NCI-H526 (cell line): ENCODE measurements at regions not wholly inside any gene's neighbourhood (a gene's known extent, or its start where the extent isn't known, plus 50 kb on each side); places are given as distances from the start of the nearest gene placed in this dataset.
"Not testable (repeated sequence)": the region's sequence is repeated elsewhere in the genome, so short reads cannot be mapped to it uniquely, and the experiment has no call there.

Experiments
- DNase-seq, 2 experiments: peaks; one replicate each; lab custom pipeline; 2025; lab: John Stamatoyannopoulos, UW

DNA sequence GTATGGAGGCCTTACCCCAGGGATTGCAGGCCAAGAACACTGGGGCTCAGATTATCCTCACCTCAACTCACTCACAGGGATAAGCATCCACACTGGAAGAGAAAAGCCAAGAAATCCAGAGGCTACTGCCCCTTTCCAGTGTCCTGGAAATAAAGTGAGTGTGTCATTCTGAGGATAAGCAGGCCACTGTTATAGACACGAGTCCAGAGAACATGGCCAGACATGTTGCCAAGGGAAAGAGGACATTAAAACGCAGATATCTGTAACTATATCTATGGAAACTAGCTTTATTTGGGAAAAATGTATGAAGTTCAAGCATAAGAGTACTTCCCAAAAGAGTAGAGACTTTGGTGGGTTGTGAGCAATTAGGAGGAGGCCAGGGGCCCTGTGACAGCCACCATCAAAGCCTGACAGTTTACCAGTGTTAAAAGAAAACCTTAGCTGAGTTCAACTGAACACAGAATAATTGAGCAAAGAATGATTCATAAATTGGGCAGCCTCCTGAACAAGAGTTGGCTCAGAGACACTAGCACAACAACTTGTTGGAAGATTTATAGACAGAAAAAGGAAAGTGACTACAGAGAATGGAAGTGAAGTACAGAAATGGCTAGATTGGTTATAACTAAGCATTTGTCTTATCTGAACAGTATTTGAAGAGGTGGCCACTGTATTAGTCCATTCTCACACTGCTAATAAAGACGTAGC is 1222.2 kb downstream of the STIM2 start:
- no peak for DNase-seq

DNA sequence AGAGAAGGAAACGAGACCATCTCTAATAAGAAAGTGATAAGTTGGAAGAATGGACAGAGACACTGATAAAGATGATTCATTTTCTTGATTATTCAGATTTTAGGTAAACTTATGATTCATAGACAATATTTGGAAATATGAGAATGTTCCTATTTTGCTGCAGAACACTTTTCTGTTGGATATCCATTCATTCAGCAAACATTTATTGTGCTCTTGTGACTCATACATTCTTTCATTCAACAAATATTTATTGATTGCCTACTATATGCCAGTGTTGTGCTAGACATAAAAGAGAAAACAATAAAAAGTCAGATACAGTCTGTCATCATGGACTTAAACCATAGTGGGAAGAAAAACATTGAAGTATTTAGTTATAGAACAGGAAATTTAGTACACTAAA is 1232.0 kb downstream of the STIM2 start:
- DNase-seq: no peak

GRCh38 chr4:28093071-28093470 is 1232.4 kb downstream of the STIM2 start:
- no peak for DNase-seq

DNA sequence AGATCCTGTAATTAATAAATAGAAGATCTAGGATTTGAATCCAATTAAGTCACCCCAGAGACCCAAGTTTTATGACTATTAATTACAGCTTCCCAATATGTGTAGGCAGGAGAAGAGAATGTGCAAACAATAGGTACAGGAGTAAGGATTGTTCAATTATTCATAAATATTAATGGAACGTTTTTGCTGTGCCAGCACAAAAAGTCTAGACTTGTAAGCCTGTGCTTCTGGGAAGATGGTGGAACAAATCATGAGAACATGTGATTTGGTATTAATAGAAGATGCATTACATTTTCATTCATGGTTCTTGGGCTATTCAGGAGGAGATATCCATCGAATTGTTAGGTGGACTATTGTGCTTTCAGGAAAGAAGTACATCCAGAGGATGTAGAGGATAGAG is 1240.9 kb downstream of the STIM2 start:
- DNase-seq: no peak

GRCh38 chr4:28105271-28105859 is 1244.7 kb downstream of the STIM2 start:
- DNase-seq: no peak

- no peak for DNase-seq
Observed at GRCh38 chr4:28106155-28106554, 1245.5 kb downstream of the STIM2 start.

DNA sequence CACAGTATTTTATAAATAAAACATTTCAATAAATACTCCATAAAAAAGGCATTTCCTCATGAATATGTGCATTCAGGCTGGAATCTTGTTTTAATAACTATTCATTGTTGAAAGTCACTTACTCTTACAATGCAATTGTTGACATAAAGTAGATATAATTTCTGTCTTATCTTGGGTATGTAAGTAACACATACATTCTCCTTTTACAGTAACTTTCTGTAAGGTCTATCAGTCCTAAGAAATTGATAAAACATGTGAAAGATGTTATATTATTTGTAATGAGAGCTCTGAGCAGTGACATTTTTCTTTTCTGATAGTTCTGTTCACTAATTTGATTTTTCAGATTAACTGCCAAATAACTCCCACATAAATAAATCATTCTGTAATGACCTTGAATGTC is 1249.2 kb downstream of the STIM2 start:
- DNase-seq: no peak

DNA sequence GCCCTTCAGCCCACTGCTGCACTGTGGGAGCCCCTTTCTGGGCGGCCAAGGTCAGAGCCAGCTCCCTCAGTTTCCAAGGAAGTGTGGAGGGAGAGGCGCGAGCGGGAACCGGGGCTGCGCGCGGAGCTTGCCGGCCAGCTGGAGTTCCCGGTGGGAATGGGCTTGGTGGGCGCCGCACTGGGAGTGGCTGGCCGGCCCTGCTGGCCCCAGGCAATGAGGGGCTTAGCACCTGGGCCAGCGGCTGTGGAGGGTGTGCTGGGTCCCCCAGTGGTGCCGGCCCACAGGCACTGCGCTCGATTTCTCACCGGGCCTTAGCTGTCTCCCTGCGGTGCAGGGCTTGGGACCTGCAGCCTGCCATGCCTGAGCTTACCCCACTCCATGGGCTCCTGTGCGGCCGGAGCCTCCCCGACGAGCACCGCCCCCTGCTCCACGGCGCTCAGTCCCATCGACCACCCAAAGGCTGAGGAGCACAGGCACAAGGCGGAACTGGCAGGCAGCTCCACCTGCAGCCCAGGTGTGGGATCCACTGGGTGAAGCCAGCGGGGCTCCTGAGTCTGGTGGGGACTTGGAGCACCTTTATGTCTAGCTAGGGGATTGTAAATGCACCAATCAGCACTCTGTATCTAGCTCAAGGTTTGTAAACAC is 1252.2 kb downstream of the STIM2 start:
- DNase-seq: not testable (repeated sequence)

DNA sequence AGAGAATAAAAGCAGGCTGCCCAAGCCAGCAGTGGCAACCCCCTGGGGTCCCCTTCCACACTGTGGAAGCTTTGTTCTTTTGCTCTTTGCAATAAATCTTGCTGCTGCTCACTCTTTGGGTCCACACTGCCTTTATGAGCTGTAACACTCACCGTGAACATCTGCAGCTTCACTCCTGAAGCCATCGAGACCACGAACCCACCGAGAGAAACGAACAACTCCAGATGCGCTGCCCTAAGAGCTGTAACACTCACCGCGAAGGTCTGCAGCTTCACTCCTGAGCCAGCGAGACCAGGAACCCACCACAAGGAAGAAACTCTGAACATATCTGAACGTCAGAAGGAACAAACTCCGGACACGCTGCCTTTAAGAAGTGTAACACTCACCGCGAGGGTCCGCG is 1252.9 kb downstream of the STIM2 start:
- not testable (repeated sequence) for DNase-seq

DNA sequence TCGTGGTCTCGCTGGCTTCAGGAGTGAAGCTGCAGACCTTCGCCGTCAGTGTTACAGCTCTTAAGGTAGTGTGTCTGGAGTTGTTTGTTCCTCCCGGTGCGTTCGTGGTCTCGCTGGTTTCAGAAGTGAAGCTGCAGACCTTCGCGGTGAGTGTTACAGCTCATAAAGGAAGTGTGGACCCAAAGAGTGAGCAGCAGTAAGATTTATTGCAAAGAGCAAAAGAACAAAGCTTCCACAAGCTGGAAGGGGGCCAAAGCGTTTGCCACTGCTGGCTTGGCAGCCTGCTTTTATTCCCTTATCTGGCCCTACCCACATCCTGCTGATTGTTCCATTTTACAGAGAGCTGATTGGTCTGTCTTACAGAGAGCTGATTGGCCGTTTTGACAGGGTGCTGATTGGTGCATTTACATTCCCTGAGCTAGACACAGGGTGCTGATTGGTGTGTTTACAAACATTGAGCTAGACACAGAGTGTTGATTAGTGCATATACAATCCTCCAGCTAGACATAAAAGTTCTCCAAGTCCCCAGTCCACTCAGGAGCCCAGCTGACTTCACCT is 1256.0 kb downstream of the STIM2 start:
- not testable (repeated sequence) for DNase-seq

DNA sequence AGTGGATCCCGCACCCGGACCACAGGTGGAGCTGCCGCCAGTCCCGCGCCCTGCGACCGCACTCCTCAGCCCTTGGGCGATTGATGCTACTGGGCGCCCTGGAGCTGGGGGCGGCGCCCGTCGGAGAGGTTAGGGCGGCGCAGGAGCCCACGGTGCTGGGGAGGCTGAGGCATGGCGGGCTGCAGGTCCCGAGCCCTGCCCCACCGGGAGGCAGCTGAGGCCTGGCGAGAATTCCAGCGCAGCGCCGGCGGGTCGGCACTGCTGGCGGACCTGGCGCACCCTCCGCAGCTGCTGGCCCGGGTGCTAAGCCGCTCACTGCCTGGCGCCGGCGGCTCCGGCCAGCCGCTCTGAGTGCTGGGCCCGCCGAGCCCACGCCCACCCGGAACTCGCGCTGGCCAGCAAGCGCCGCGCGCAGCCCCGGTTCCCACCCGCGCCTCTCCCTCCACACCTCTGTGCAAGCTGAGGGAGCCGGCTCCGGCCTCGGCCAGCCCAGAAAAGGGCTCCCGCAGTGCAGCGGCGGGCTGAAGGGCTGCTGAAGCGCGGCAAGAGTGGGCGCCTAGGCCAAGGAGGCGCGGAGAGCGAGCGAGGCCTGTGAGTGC is 1256.5 kb downstream of the STIM2 start:
- no peak for DNase-seq

- DNase-seq: no peak
Observed at GRCh38 chr4:28146191-28146590, 1285.5 kb downstream of the STIM2 start.

GRCh38 chr4:28148221-28148620 is 1287.6 kb downstream of the STIM2 start:
- DNase-seq: no peak

- DNase-seq: no peak
Observed at GRCh38 chr4:28149762-28150161, 1289.1 kb downstream of the STIM2 start.

DNA sequence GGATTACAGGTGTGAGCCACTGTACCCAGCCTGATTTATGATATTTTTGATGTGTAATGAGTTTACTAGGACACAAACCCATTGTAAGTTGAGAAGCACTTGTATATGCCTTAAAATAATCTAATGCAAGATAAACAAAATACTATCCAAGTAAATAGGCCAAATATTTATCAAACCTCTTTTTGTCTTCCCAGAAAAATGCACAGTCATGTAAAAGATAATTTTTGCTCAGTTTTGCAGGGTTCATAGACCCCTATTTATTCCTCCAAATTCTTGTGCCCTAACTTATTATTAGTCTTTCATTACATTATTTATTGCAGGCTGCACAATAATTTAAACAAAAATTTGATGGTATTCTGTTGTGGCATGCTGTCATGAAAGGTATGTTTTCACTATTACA is 1290.7 kb downstream of the STIM2 start:
- no peak for DNase-seq

- no peak for DNase-seq
Observed at GRCh38 chr4:28167411-28167810, 1306.8 kb downstream of the STIM2 start.

DNA sequence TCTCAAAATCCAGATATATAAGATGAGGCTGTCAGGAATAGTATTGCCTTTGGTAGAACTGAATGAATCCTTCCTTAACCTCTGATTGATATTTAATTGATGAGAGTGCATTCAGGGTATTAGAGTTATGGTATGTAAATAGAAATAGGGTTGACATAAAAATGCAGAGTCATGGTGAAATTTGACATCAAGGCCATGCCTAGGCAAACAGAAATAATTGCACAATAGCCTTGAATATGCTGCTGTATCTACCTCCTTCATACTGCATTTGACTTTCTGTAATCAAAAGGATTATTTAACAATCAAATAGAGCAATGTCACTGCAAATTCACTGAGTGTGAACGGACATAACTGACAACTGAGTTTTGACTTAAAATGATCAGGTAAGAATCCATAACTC is 1316.3 kb downstream of the STIM2 start:
- DNase-seq: no peak

- DNase-seq: no peak
Observed at GRCh38 chr4:28177641-28178040, 1317.0 kb downstream of the STIM2 start.

- DNase-seq: no peak
Observed at GRCh38 chr4:28179126-28179525, 1318.5 kb downstream of the STIM2 start.

DNA sequence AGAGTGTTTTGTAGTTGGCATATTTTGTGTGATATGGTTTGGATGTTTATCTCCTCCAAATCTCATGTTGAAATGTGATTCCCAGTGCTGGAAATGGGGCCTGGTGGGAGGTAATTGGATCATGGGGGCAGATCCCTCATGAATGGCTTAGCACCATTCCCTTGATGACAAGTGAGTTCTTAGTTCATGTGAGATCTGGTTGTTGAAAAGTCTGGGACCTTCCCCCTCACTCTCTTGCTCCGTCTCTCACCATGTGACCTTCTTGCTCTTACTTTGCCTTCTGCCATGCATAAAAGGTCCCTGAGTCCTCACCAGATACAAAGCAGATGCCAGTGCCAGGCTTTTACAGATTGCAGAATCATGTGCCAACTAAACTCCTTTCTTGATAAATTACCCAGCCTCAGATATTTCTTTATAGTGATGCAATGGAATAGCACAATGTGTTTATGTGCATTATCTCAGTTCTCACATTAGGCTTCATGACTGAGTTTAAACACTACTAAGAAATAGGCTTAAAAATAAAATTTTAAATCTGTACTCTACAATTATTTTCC is 1348.8 kb downstream of the STIM2 start:
- DNase-seq: no peak

- DNase-seq: no peak
Observed at GRCh38 chr4:28211676-28212470, 1351.2 kb downstream of the STIM2 start.

GRCh38 chr4:28221536-28221935 is 1360.9 kb downstream of the STIM2 start:
- no peak for DNase-seq
